Psoas muscle (tissue), 7 donors: ENCODE measurements at regions not wholly inside any gene's neighbourhood (a gene's known extent, or its start where the extent isn't known, plus 50 kb on each side); places are given as distances from the start of the nearest gene placed in this dataset.

Source experiments
- ATAC-seq, 4 donors: fragments of 200-7000 bp; cut with Tn5 transposase; one replicate each; pipeline ENCODE4 v1.9.1; 2020; ENCODE audit warnings: moderate library complexity in 3 of 4, mild to moderate bottlenecking in 2 of 4
- DNase-seq, 2 donors: peaks; one replicate each; pipeline ENCODE4 v3.0.0-alpha.2; 2020
- H3K27ac ChIP-seq: fragments of 200-600 bp; one replicate; pipeline ENCODE4 v1.8.0; 2022
- H3K27me3 ChIP-seq, 3 donors: fragments of 200-600 bp in 1 of 3; one replicate each; pipeline versions ENCODE4 v1.6.1 to v1.8.0; 2013 to 2022; ENCODE audit warnings: low read length in 2 of 3, mild to moderate bottlenecking in 2 of 3, moderate library complexity in 1 of 3; ENCODE audit not compliant: insufficient read depth in 3 of 3
- H3K36me3 ChIP-seq, 2 donors: fragments of 200-600 bp in 1 of 2; one replicate each; pipeline versions ENCODE4 v1.6.1 to v1.8.0; 2013 to 2022; ENCODE audit warnings: low read depth in 1 of 2, mild to moderate bottlenecking in 1 of 2, moderate library complexity in 1 of 2; ENCODE audit not compliant: insufficient read depth in 1 of 2
- H3K4me1 ChIP-seq: fragments of 200-600 bp; one replicate; pipeline ENCODE4 v1.8.0; 2022
- H3K4me3 ChIP-seq: fragments of 200-600 bp; one replicate; pipeline ENCODE4 v1.8.0; 2022; ENCODE audit warnings: mild to moderate bottlenecking
- H3K9me3 ChIP-seq: fragments of 200-600 bp; one replicate; pipeline ENCODE4 v1.8.0; 2022
- CTCF ChIP-seq: fragments of 200-600 bp; IDR thresholded peaks from one replicate; pipeline ENCODE4 v1.8.0; 2022; ENCODE audit warnings: antibody characterized with exemption
- WGBS, 3 donors: extraction: QIAGEN DNeasy Blood & Tissue Kit; methylation state at CpG; one replicate each; pipeline versions ENCODE4 v1.1.6 to v1.1.7; 2013; 5-methylcytosine and 5-hydroxymethylcytosine counted together
- intact Hi-C, 2 donors: fragments of 100-400 bp; cut with DNase I; formaldehyde crosslinking; loops; one replicate each; pipeline versions ENCODE4 v1.11.0 to v1.14.2; 2022
- donor health status: healthy with polysubstance abuse.
- donor health status: DM: no; HTN: no; CAD: no; lungs with moderate emphysema.
- donor health status: Bipolar disorder and iron deficiency.
- donor health status: healthy.
- donor health status: DM: yes; HTN: yes; CAD: no.
- donor health status: DM: no; HTN: no; CAD: no.
- donor health status: DM: yes; HTN: yes; CAD: no.

- Histone ChIP-seq H3K27ac (no peak overlapping the region), H3K4me1 (no peaks in the 10 kb centered on the region), H3K27me3 (peaks cover 0 to 6% (median 0%) of the 10 kb centered on the region in 3 donors), H3K36me3 (no peaks in the 10 kb centered on the region), H3K9me3 (no peaks in the 10 kb centered on the region), H3K4me3 (no peak overlapping the region)
- intact Hi-C loops: no loop called here
- TF ChIP-seq CTCF: no peak
- DNase-seq (no peak), ATAC-seq (no peak)
- 72 to 85% (median 78%) methylated on average over 6 of the region's 6 CpGs for WGBS, 3 donors
Measured at GRCh38 chr2:238694922-238695321, 153.0 kb upstream of the TWIST2 start.

- no peaks in the 10 kb centered on the region for H3K4me1 ChIP-seq
- WGBS, 3 donors: 31 to 51% (median 36%) methylated on average over 4 of the region's 4 CpGs
- ATAC-seq: peak in 1 of 4 donors; percentile 27
- intact Hi-C loops: no loop called here
- H3K9me3 ChIP-seq: no peaks in the 10 kb centered on the region
- no peak overlapping the region for H3K4me3 ChIP-seq
- DNase-seq: no peak
- no peaks in the 10 kb centered on the region for H3K36me3 ChIP-seq
- H3K27me3 ChIP-seq: peaks cover 0 to 6% (median 0%) of the 10 kb centered on the region in 3 donors
- no peak overlapping the region for H3K27ac ChIP-seq
- TF ChIP-seq CTCF: no peak
Measured at GRCh38 chr2:238695538-238695937, 152.3 kb upstream of the TWIST2 start.

- no peak for DNase-seq
- H3K36me3 ChIP-seq: no peaks in the 10 kb centered on the region
- WGBS, 3 donors: 80 to 95% (median 83%) methylated on average over 4 of the region's 4 CpGs
- H3K4me3 ChIP-seq: no peak overlapping the region
- no peak overlapping the region for H3K27ac ChIP-seq
- TF ChIP-seq CTCF: no peak
- H3K9me3 ChIP-seq: no peaks in the 10 kb centered on the region
- intact Hi-C loops: no loop called here
- no peaks in the 10 kb centered on the region for H3K4me1 ChIP-seq
- H3K27me3 ChIP-seq: peaks cover 0 to 3% (median 0%) of the 10 kb centered on the region in 3 donors
- ATAC-seq: no peak
Measured at GRCh38 chr2:238696331-238696730, 151.6 kb upstream of the TWIST2 start.

GRCh38 chr2:238696786-238697185, 151.1 kb upstream of the TWIST2 start:
- Histone ChIP-seq H3K36me3 (no peaks in the 10 kb centered on the region), H3K9me3 (no peaks in the 10 kb centered on the region), H3K4me3 (no peak overlapping the region), H3K4me1 (no peaks in the 10 kb centered on the region), H3K27me3 (no peaks in the 10 kb centered on the region), H3K27ac (no peak overlapping the region)
- intact Hi-C loops: no loop called here
- ATAC-seq: no peak
- WGBS, 3 donors: 81 to 97% (median 89%) methylated on average over 3 of the region's 3 CpGs
- TF ChIP-seq CTCF: no peak
- no peak for DNase-seq
